ENCODE measurements at regions not wholly inside any gene's neighbourhood (a gene's known extent, or its start where the extent isn't known, plus 50 kb on each side); places are given as distances from the start of the nearest gene placed in this dataset.

DNA sequence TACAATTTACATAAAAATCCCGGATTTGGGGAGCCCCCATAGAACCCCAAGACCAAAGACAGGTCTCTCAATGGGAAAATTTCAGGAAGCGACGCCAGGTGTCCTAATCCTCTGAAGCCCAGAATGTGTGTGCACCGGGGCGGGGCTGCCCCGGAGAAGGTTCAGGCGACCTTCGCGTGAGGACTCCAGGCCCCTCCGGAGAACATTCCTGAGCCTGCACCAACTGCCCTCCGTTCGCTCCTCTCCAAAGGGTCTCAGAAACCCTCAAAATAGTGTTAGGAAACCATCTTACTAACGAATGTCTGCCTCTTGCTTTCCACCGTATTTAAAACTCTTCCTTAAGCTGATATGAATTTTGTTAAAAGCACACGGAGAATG is 78.5 kb upstream of the INSIG1 start:
- no peak for TF ChIP-seq POLR2A (IDR thresholded peaks at IDR 0.05)
- TF ChIP-seq, protein P1, sequence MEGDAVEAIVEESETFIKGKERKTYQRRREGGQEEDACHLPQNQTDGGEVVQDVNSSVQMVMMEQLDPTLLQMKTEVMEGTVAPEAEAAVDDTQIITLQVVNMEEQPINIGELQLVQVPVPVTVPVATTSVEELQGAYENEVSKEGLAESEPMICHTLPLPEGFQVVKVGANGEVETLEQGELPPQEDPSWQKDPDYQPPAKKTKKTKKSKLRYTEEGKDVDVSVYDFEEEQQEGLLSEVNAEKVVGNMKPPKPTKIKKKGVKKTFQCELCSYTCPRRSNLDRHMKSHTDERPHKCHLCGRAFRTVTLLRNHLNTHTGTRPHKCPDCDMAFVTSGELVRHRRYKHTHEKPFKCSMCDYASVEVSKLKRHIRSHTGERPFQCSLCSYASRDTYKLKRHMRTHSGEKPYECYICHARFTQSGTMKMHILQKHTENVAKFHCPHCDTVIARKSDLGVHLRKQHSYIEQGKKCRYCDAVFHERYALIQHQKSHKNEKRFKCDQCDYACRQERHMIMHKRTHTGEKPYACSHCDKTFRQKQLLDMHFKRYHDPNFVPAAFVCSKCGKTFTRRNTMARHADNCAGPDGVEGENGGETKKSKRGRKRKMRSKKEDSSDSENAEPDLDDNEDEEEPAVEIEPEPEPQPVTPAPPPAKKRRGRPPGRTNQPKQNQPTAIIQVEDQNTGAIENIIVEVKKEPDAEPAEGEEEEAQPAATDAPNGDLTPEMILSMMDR (IDR thresholded peaks at IDR 0.05), result no peak

Data from body of pancreas (tissue), 4 donors.